ENCODE measurements at regions not wholly inside any gene's neighbourhood (a gene's known extent, or its start where the extent isn't known, plus 50 kb on each side); places are given as distances from the start of the nearest gene placed in this dataset.

DNA sequence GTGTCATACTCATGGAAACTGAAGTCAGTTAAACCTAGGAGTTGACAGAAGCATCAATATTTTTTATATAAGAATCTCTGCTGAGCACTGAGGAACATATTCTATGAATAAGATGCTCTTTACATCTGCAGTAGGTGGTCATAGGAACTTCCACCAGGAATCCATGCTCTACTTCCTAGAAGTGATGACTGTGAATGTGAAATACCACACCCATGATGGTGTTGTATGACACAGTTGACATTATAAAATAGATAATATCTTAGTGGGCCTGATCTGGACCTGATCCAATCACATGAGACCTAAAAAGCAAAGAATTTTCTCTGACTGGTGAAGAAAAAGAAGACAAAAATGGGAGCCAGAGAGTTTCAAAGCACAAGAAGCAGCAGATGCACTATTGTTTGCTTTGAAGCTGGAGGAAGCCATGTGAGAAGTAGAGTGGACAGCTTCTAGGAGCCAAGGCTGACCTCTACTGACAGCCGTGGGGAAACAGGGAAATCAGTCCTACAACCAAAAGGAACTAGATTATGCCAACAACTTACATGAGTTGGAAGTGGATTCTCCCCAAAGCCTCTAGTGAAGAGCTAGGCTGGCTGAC lies 68.6 kb upstream of the HS3ST1 start:
- DNase-seq: no peak

DNA sequence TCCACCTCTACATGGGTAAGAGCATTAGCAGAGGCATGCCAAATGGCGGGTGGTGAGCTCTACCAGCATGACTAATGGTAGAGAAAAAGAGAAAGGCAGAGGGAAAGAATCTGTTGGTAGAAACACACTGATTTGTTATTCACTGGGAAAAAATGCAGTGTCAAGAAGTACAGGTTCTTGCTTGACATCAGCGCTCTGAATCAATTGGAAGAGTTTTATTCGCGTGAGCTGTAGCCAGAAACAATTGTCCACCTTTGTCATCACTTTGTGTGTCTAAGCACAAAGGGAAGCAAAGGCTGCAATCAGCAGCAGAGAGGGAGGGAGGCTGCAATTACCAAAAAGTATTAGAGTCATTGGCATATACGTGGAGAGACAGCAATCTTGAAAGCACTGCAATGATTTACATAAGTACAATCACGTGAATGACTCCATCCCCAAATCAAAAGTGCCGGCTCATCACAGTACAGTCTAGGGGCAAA lies 67.7 kb upstream of the HS3ST1 start:
- DNase-seq: peak; percentile 12

DNA sequence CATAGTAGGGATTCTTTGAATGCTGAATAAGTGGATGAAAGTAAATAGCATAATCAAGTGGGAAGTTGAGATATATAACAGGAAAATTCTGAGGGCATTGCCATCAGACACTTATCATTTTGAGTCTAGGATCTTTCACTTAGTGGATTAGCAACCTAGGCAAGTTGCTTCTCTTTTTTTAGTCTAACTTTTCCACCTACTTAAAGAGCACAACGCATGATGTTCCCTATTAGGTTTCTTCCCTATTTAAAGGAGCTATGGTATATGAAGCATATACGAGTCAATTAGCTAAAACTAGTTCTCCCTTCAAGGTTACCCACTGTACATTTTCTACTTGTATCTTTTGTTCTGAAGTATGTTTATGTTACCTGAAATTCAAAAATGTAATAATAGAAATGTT lies 67.1 kb upstream of the HS3ST1 start:
- no peak for DNase-seq

DNA sequence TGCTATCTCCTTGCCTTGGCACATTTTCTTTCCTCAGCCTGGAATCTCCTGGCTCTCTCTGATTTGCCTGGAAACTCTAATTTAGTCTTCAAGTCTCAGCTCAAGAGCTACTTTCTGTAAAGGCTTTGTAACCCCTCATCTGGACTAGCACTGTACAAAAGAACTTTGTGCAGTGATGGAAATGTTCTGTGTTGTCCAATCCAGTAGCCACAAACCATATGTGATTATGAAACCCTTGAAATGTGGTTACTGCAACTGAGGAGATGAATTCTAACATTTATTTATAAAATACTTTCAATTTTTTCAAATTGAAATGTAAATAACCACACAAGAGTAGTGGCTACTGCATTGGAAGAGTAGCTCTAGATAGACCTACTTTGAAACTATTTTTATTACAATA lies 66.6 kb upstream of the HS3ST1 start:
- DNase-seq: peak; percentile 18

DNA sequence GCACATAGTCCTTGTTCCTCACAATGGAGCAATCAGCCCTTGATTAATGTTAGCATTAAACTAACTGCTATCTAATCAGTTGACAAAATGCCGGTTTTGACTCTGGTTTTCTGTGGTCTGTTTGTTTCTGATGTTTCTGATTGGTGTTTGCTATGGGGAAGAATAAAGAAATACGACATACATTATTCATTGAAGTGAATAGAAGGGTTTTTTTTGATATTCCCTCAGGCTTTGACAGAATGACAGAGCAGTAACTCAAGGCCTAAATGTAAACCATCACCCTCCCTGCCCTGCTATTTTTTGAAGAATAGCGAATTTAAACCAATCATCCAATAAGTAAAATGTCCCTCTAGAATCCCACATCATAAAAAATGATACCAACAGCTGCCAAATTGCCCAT lies 65.5 kb upstream of the HS3ST1 start:
- DNase-seq: no peak

DNA sequence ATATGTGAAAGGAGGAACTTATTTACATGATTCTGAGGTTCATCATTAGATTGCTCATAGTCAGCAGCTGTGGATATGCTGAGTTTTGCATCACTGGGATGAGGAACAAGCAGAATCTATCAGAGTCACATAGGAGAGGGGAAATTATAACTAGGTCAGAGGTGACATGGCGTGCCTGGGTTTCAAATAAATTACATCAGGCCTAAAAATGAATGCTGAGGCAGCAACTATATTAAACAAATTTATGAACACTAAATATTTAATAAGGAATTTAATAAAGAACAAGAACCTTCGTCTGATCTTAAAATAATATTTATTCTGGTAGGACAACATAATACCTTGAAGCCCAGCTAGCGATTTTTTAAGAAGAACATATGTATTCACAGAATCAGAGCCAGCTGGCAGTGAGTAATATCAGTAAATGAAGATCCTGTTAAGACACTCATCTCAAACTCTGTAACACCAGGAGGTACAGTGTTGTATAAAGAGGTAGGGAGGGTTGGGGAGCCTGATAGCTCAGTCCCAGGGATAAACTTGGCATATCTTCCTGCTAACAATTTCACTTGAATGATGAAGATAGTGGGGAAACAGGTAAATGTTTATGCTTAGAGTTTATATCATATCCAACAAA lies 60.9 kb upstream of the HS3ST1 start:
- peak; percentile 3 for DNase-seq

DNA sequence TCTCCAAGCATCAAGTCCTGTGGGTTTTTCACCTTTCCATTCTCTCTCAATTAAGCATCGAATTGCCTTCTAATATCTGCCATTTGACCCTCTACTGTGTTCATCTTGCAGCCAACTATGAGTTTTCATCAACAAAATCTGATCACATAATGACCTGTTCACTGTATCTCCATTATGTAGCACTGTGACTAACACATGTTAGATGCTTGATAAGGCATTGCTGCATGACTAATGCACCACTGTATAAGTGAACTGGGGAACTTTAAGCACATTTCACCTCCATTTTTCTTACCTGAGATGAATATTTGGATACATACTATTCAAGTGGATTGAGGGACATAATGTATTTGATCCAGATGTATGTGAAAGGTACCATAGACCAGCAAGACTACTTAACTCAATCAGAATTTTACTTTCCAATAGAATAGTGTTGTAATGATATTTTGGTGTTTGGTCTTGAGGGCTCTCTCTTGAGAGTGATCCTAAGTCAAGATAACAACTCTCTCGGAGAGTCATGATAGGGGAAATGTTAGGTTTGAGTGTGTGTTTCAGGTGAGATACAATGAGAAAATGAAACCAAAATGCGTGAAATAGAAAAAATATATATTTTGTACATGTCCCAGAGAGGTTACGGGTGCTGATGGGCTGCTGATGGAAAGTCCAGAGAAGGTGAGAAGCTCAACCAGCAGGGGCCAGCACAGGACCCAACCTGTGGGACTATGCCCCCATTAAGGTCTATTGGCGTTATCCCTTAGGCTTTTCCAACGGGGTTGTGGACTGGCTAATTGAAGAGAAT lies 60.2 kb upstream of the HS3ST1 start:
- DNase-seq: no peak

DNA sequence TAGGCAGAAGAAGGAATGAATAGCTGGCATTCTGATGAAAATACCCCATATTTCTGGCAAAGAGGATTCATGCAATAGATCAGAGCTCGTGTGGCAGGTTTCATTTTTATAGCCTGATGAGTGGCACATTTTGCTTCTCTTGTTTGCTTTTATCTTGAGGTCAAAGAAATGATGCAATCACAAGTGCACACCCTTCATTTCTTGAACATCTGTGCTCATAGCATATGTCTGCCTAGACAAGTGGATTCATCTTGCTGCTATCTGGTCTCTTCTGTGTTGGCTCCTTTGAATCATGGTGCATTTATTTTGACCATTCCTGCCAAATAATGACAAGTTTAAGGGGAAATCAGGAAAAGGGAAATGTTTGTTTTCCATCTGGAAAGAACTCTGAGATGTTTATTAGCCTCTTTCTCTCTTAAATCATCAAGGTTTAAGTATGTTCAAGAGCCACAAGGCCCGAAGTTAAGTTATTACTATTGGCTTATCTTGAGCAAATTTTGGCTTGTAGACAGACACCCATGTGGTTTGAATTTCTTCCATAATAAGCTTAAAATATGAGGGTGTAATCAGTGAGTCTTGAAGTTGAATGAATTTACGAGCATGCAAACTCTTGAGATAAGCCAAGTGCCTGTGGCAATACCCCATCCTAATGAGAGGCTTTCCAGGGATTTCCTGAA lies 59.3 kb upstream of the HS3ST1 start:
- peak; percentile 18 for DNase-seq

DNA sequence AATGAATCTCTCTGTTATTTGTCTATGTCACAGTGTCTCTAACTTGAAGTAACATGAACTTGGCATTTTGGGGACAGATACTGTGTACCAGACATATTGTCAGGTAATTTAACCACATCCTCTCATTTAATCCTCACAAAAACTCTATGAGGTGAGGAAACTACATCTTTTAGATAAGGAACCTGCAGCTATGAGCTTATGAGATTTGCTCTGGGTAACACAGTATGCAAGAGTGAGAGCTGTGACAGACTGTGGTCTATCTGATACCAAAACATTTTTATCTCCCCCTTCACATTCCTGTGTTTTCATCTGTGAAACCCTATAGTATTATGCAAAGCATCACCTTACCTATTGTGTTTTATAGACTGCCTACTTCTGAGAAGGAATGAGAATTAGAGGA lies 58.4 kb upstream of the HS3ST1 start:
- DNase-seq: no peak

DNA sequence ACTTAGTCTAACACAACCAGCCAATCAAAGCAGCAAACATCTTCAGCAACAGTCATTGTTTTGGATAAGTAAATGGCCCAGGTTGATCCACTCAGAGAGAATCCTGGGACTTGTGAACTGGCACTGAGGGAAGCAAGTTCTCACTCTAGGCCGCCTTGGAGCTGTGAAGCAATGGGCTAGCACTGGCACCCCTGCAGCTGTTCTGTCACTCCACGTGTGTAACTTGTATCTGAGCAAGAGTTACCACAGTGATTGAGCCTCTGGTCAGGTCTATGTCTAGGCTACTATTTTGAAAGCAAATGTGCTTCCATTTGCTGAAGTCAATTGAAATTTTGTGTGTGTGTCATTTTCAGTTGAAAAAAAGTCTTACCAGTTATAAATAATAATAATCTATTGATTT lies 57.2 kb upstream of the HS3ST1 start:
- DNase-seq: no peak

DNA sequence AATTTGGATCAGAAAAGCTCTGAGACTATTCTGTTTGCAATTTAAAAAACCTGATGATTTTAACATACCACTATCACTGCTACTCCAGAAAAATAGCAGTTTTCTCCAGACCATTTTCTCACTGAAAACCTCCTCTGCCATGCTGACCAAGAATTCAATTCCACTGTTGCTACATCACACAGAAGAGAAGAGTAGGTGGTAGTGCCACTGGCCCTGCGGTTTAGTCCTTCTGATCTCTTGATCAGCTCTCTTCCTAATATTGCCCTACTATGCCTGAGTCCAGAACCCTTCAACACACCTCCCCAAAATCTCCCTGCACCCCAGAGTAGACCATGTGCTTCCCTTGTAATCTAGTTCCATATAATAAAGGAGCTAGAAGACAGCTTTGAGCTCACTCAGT lies 55.8 kb upstream of the HS3ST1 start:
- DNase-seq: no peak

DNA sequence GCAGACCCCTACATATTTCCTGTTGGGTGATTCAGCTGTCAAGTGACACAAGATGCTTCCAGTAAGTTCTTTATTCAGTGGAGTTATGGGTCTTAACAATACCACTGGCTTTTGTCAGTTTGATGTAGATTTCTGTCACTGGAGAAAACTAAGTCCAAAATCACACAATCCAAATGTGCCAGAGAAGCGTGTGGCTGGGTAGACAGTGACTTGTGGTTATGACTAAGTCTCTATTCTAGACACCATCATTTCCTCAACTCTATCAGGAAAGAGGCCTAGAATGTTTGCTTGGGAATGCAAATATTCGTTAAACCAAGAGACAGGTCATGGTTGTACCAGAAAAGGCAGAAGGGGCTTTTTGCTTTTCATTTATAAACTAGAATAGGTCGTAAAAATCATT lies 54.4 kb upstream of the HS3ST1 start:
- DNase-seq: no peak

DNA sequence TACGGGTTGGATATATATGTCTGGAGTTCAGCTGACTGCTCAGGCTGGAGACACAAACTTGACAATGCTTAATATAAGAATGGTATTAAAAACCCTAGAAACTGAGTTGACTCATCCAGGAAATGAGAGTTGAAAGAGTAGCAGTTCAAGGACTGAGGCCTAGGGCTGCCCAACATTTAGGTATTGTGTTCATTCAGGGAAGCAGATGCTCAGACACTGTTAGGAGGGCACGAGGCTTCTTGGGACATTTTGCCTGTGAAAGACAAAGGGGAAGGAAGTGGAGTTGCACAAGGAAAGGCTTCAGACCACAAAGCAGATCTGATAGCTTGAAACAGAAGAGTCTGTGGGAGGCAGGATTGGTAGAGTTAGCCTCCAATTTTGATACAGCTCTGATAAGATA lies 52.0 kb upstream of the HS3ST1 start:
- DNase-seq: no peak
